Tibial artery (tissue), 4 donors: ENCODE measurements at regions not wholly inside any gene's neighbourhood (a gene's known extent, or its start where the extent isn't known, plus 50 kb on each side); places are given as distances from the start of the nearest gene placed in this dataset.

ENCODE experiments used
- DNase-seq, 2 donors: peaks; one replicate each; pipeline ENCODE4 v3.0.0-alpha.2; 2019
- H3K27ac ChIP-seq, 2 donors: fragments of 200-600 bp; sonication (generic) in 1 of 2; 1 replicate in 1 of 2; 2 replicates in 1 of 2; pipeline ENCODE4 v1.5.1; 2018 to 2019; ENCODE audit warnings: mild to moderate bottlenecking in 1 of 2
- H3K27me3 ChIP-seq, 2 donors: fragments of 200-600 bp; sonication (generic) in 1 of 2; one replicate each; pipeline versions ENCODE4 v1.5.1 to v1.6.0; 2016 to 2019
- H3K36me3 ChIP-seq, 3 donors: fragments of 200-600 bp; sonication (generic) in 2 of 3; one replicate each; pipeline ENCODE4 v1.5.1; 2016 to 2019; ENCODE audit warnings: mild to moderate bottlenecking in 2 of 3
- H3K4me1 ChIP-seq, 4 donors: fragments of 200-600 bp; sonication (generic) in 2 of 4; 1 replicate in 3 of 4; 2 replicates in 1 of 4; pipeline ENCODE4 v1.5.1; 2016 to 2019
- H3K4me3 ChIP-seq, 2 donors: fragments of 200-600 bp; sonication (generic) in 1 of 2; 1 replicate in 1 of 2; 2 replicates in 1 of 2; pipeline ENCODE4 v1.5.1; 2018 to 2019; ENCODE audit warnings: mild to moderate bottlenecking in 2 of 2
- H3K9me3 ChIP-seq, 3 donors: fragments of 200-600 bp; sonication (generic) in 1 of 3; one replicate each; pipeline ENCODE4 v1.5.1; 2016 to 2019
- intact Hi-C: fragments of 100-400 bp; cut with DNase I; formaldehyde crosslinking; loops from one replicate; pipeline ENCODE4 v1.15.0; 2023; ENCODE audit warnings: low total_unique reads
- TF ChIP-seq, protein P1 (sequence below), 2 experiments: fragments of 200-600 bp in 1 of 2; fragments of 450-650 bp in 1 of 2; IDR thresholded peaks; one replicate each; pipeline ENCODE4 v1.5.1; 2017 to 2019; ENCODE audit warnings: antibody characterized with exemption in 2 of 2, mild to moderate bottlenecking in 1 of 2, moderate library complexity in 1 of 2

DNA sequence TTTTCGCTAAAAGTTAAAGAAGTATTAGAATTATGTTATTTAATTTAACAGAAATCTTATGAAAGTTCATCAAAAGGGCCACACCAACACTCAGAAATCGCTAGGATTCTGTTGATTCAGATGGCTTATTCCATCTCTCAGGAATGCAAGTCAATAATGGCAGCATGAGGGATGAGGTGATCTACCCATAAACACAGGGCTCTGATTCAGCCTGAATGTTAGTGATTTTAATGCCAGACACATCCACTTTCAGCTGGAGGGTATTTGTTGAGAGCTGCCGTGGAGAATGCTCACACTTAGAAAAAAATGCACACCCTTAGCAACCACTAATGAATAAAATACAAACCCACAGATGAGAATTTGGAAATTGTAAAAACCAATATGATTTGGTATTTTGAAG is 173.3 kb upstream of the ERBB4 start:
- H3K36me3 ChIP-seq: no peaks in the 10 kb centered on the region
- TF ChIP-seq, protein P1, sequence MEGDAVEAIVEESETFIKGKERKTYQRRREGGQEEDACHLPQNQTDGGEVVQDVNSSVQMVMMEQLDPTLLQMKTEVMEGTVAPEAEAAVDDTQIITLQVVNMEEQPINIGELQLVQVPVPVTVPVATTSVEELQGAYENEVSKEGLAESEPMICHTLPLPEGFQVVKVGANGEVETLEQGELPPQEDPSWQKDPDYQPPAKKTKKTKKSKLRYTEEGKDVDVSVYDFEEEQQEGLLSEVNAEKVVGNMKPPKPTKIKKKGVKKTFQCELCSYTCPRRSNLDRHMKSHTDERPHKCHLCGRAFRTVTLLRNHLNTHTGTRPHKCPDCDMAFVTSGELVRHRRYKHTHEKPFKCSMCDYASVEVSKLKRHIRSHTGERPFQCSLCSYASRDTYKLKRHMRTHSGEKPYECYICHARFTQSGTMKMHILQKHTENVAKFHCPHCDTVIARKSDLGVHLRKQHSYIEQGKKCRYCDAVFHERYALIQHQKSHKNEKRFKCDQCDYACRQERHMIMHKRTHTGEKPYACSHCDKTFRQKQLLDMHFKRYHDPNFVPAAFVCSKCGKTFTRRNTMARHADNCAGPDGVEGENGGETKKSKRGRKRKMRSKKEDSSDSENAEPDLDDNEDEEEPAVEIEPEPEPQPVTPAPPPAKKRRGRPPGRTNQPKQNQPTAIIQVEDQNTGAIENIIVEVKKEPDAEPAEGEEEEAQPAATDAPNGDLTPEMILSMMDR (IDR thresholded peaks at IDR 0.05): no peak
- no peaks in the 10 kb centered on the region for H3K27me3 ChIP-seq
- no peak overlapping the region for H3K27ac ChIP-seq
- DNase-seq: no peak
- no peaks in the 10 kb centered on the region for H3K4me1 ChIP-seq
- no peaks in the 10 kb centered on the region for H3K9me3 ChIP-seq
- no peak overlapping the region for H3K4me3 ChIP-seq
- intact Hi-C loops: no loop called here

DNA sequence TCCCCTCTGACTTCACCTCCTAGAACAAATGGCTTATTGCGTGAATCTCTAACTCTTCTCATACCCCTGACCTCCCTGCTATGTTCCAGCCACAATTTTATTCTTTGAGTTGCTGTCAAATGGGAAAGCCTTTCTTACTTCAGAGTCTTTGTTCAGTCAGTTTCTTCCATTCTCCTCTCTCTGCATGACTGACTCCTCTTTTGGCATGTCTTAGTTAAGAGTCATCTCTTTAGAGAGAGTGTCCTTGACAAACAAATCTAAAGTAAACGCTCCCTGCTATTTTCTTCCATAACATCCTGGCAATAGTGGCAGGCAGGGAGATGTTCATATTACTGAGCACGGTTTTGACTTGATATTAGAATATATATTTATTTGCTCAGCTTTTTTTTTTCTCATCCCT is 170.7 kb upstream of the ERBB4 start:
- no peak for DNase-seq
- no peaks in the 10 kb centered on the region for H3K27me3 ChIP-seq
- no peaks in the 10 kb centered on the region for H3K4me1 ChIP-seq
- H3K4me3 ChIP-seq: no peak overlapping the region
- H3K36me3 ChIP-seq: no peaks in the 10 kb centered on the region
- intact Hi-C loops: no loop called here
- no peak overlapping the region for H3K27ac ChIP-seq
- H3K9me3 ChIP-seq: no peaks in the 10 kb centered on the region
- TF ChIP-seq, protein P1 (IDR thresholded peaks at IDR 0.05): no peak

DNA sequence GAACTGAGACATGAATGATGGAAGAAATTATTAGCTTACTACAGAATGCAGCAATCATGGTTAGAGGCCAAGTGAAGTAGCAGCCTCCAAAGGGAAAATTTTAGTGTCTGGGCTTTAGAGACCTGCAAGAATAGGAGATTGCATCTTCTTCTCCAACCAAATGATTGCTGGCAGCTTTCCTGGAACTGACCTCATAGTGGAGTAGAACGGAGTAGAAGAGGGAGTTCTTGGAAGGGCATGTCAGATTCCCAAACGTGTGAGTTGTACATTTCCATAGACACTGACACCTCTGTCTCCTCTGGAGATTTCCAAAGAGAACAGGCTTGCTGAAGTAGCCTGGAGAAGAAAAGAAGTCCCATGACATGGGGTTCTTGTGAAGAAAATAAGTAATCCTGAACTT is 169.8 kb upstream of the ERBB4 start:
- H3K9me3 ChIP-seq: no peaks in the 10 kb centered on the region

DNA sequence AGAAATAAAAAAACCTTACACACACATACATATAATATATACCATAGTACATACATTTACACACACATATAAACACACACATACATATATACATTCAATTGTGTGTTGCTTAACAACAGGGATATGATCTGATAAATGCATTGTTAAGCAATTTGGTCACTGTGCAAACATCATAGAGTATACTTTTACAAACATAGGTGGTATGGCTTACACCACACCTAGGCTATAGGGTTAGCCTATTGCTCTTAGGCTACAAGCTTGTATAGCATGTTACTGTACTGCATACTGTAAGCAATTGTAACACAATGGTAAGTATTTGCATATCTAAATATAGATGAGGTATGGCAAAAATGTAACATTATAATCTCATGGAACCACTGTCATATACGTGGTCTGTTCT is 156.8 kb upstream of the ERBB4 start:
- Histone ChIP-seq H3K27me3 (no peaks in the 10 kb centered on the region), H3K9me3 (no peaks in the 10 kb centered on the region), H3K27ac (no peak overlapping the region), H3K4me1 (no peaks in the 10 kb centered on the region), H3K4me3 (no peak overlapping the region), H3K36me3 (no peaks in the 10 kb centered on the region)
- DNase-seq: no peak
- TF ChIP-seq, protein P1 (IDR thresholded peaks at IDR 0.05): no peak
- intact Hi-C loops: no loop called here

More for the DNA sequence above, 169.8 kb upstream of the ERBB4 start:
- Histone ChIP-seq H3K36me3 (no peaks in the 10 kb centered on the region), H3K27ac (no peak overlapping the region), H3K4me3 (no peak overlapping the region), H3K27me3 (no peaks in the 10 kb centered on the region), H3K4me1 (no peaks in the 10 kb centered on the region)
- intact Hi-C loops: no loop called here
- TF ChIP-seq, protein P1 (IDR thresholded peaks at IDR 0.05): no peak
- no peak for DNase-seq

DNA sequence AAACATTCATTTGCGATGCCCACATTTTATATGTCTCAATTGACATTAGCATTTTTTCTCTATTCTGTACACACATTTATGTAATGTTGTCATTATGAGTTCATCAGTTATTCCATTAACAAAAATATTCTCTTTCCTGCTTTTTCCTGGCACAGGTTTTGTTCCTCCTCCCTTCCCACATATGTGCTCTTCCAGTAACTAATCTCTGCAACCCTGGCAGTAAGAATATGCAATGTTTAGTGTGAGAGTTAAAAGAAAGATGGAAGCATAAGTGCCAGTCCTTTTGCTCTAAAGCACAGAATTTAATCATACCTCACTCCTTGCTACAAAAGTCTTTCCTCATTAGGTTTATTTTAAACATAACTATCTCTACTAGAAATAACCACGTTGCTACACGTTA is 155.8 kb upstream of the ERBB4 start:
- Histone ChIP-seq H3K4me3 (no peak overlapping the region), H3K4me1 (no peaks in the 10 kb centered on the region), H3K9me3 (no peaks in the 10 kb centered on the region), H3K27me3 (no peaks in the 10 kb centered on the region), H3K36me3 (no peaks in the 10 kb centered on the region), H3K27ac (no peak overlapping the region)
- intact Hi-C loops: no loop called here
- TF ChIP-seq, protein P1 (IDR thresholded peaks at IDR 0.05): no peak
- DNase-seq: no peak

DNA sequence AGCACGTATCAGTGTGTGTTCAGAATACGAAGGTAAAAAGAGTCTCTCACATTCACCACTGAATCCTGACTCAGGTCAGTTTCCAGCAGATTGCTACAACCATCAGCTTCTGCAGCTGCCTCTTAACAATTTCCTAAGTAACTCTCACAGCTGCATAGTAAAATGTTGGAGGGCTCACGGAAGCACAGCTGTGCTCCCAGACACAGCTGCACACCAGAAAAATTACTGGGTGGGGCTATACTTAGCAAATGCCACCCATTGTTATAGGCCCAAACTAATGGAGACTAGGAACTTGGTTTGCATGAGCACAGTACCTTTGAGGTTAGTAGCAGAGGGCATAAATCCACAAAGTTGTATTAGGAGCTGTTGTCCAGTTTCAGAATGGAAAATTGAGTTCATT is 153.9 kb upstream of the ERBB4 start:
- TF ChIP-seq, protein P1 (IDR thresholded peaks at IDR 0.05): no peak
- Histone ChIP-seq H3K36me3 (no peaks in the 10 kb centered on the region), H3K4me3 (no peak overlapping the region), H3K27me3 (no peaks in the 10 kb centered on the region), H3K27ac (no peak overlapping the region), H3K9me3 (no peaks in the 10 kb centered on the region), H3K4me1 (no peaks in the 10 kb centered on the region)
- DNase-seq: no peak
- intact Hi-C loops: no loop called here
